Stimulated activated CD4-positive, alpha-beta T cell treated with anti-CD3 and anti-CD28 coated beads, TNF-alpha, amount 100 ng/mL, for 24 hours (primary cell): ENCODE measurements at regions not wholly inside any gene's neighbourhood (a gene's known extent, or its start where the extent isn't known, plus 50 kb on each side); places are given as distances from the start of the nearest gene placed in this dataset.

Experiments used
- DNase-seq, 3 experiments: peaks; one replicate each; pipeline ENCODE4 v3.0.0-alpha.2; 2020; ENCODE audit warnings: low read depth in 3 of 3

- no peak for DNase-seq
Observed at GRCh38 chr10:128927497-128928161, 539.4 kb upstream of the MGMT start.

GRCh38 chr10:128928231-128928836 is 538.7 kb upstream of the MGMT start:
- DNase-seq = no peak

- DNase-seq = no peak
Observed at GRCh38 chr10:128929131-128929530, 537.9 kb upstream of the MGMT start.

- DNase-seq = no peak
Observed at GRCh38 chr10:128929767-128930166, 537.3 kb upstream of the MGMT start.

GRCh38 chr10:128930515-128930914 is 536.5 kb upstream of the MGMT start:
- no peak for DNase-seq

- no peak for DNase-seq
Observed at GRCh38 chr10:128932071-128932820, 534.8 kb upstream of the MGMT start.

- peak in 1 of 3 experiments; percentile 3 for DNase-seq
Observed at GRCh38 chr10:128934492-128934891, 532.5 kb upstream of the MGMT start.

- no peak for DNase-seq
Observed at GRCh38 chr10:128936392-128936791, 530.6 kb upstream of the MGMT start.

- DNase-seq = no peak
Observed at GRCh38 chr10:128938558-128938957, 528.5 kb upstream of the MGMT start.

- no peak for DNase-seq
Observed at GRCh38 chr10:128940081-128940480, 527.0 kb upstream of the MGMT start.

GRCh38 chr10:128943111-128943510 is 523.9 kb upstream of the MGMT start:
- DNase-seq = no peak

- no peak for DNase-seq
Observed at GRCh38 chr10:128945398-128945797, 521.6 kb upstream of the MGMT start.

- DNase-seq = no peak
Observed at GRCh38 chr10:128950159-128950915, 516.7 kb upstream of the MGMT start.

GRCh38 chr10:128950916-128951275 is 516.1 kb upstream of the MGMT start:
- no peak for DNase-seq

- DNase-seq = no peak
Observed at GRCh38 chr10:128952856-128953255, 514.2 kb upstream of the MGMT start.

GRCh38 chr10:128956149-128956548 is 510.9 kb upstream of the MGMT start:
- DNase-seq = no peak

GRCh38 chr10:128957221-128957620 is 509.8 kb upstream of the MGMT start:
- DNase-seq = no peak

GRCh38 chr10:128958834-128959690 is 508.0 kb upstream of the MGMT start:
- DNase-seq = no peak

- no peak for DNase-seq
Observed at GRCh38 chr10:128959746-128960145, 507.3 kb upstream of the MGMT start.

GRCh38 chr10:128960517-128960916 is 506.5 kb upstream of the MGMT start:
- DNase-seq = no peak

GRCh38 chr10:128962182-128962581 is 504.9 kb upstream of the MGMT start:
- DNase-seq = no peak
